ENCODE measurements at regions not wholly inside any gene's neighbourhood (a gene's known extent, or its start where the extent isn't known, plus 50 kb on each side); places are given as distances from the start of the nearest gene placed in this dataset.

DNA sequence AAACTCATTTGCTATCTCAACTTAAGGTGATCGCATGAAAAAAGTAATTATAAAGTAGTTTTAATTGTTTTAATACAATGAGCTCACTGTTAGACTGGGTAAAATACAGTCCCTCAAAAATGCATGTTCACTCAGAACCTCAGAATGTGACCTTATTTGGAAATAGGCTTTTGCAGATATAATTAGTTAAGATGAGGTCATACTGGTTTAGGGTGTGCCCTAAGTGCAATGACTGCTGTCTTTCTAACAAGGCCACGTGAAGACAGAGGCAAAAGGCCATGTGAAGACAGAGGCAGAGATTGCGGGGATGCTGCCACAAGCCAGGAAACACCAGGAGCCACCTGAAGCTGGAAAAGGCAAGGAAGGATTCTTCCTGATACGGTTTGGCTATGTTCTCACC is 262.1 kb downstream of the NKX6-1 start:
- TF ChIP-seq EZH2 (IDR thresholded peaks at IDR 0.05) (no peak), POLR2AphosphoS5 (IDR thresholded peaks at IDR 0.05; ENCODE audit: borderline replicate concordance, low read depth, low read length) (no peak)
